HG03097 (cell line): ENCODE measurements at regions not wholly inside any gene's neighbourhood (a gene's known extent, or its start where the extent isn't known, plus 50 kb on each side); places are given as distances from the start of the nearest gene placed in this dataset.

Experiments
- ATAC-seq: cut with Tn5 transposase; IDR thresholded peaks from one replicate; pipeline ENCODE4 v1.9.1; 2021; ENCODE audit not compliant: unreplicated experiment, low FRiP score

DNA sequence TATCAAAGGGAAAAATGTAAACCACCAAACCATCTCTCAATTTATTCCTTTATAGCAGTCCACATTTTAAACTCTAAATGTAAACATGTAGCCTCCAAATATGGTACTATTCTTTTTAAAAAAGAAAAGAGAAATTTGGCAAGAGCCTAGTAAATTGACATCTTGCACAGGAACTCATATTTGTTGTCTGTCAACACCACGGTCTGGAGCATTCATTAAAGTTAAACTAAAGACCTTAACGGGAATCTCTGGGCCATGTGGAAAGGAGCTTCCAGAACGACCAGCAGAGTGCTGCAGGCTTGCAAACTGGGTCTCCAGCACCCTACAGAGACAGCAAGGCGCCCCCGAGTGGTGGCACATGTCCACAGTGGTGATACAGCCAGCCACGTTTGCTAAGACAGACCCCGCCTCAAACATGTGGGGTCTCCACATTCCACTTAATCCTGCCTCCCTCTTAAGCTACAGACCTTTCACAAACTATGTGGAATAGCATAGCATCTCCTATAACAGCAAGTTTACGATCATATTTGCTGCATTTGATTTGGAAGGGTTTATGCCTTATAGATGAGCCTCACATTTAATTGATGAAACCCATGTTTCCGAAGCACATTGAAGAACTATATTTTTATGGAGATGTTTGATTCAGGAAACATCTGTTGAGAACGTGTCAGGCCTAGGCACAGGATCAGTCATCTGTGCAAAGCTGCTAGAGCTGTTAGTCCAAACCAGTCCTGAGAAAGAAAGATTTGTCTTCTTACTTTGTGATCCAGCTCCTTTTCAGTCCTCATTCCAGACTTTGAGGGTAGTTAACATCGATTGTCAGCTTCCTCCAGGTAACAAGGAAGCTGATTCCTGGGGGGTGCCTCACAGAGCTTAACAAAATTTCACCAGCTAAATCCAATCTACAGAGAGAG is 96.4 kb upstream of the BACE2 start:
- ATAC-seq = no peak

DNA sequence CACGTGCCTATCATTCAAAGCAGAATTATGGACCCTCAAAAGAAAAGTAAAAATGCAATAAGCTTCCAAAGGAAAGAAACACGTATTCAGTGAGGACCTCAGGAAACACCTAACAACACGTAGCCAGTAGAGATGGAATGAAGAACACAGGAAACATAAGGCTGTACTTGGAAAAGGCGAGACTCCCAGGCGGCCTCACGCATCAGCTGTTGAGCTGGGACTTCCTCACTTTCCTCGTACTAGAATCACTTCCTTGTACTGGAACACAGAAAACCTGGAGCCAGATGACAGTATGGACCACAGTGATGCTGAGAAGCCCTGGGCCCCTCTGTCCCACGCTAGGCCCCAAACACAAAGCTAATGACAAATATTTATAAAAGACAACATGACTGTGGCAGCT is 94.4 kb upstream of the BACE2 start:
- no peak for ATAC-seq

DNA sequence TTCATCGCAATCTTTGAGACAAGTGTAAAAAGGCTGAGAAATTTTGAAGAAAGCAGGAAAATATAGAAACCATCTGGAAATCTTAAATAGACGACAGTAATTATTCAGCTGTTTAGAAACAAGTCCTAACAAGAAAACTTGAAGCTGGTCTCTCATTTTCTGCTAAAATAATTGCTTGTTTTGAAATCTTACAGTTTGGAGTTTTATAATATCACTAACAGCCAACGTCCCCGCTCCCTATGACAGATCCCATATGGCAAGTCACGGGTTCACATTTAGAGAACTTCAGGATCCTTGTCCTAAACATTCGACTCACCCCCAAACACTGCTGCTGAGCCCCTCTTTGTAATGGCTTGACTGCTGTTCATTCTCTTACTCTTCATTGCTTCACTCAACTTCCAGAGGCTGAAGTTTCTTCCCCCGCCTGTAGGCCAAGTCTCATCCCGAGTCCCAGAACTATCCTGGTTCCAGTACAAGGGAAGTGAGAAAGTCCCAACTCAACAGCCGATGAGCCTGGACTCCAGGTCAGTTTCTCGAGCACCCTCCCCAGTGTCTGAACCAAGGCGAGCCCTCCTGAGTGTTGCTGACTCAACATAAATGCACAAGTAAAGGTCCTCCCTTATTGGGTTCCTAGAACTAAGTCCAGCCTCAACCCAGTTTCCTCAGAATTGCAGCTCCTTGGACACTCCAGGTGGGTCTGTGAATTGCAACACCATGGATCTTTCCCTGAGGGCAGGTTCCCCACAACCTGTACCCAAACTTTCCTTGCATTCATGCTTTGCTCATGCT is 93.4 kb upstream of the BACE2 start:
- ATAC-seq = no peak

DNA sequence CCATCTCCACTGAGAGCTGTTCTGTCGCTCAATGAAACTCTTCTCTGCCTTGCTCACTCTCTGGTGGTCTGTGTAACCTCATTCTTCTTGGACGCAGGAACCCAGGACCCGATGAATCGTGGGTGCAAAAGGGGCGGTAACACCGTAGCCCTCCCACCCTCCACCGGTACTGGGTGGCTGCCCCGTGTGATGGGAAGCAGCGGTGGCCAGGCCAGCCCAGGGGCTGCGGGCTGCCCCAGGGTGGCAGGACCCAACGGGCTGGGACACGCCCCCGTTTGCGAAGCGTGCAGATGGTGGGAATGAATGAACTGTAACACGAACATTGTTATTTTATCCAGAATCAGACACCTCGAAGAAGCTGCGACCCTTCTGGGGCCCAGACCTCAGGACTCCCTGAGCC is 92.3 kb upstream of the BACE2 start:
- no peak for ATAC-seq

DNA sequence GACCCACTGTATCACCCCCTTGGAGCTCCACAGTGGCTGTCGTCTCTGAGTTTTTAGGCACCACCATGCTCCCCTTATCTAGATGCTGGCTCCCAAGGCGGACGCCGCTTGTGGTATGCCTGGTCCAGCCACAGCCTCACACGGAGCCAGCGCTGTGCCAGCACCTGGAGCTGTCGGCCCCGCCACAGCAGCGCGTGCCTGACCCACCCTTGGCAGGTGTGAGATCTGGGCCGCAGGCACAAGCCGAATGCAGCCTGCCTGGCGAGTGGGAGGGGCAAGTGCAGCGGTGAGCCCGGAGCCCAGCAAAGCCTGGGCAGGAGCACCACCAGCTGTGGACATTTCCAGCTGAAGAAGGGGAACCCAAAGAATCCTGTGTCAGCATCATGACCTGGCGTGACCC is 91.9 kb upstream of the BACE2 start:
- no peak for ATAC-seq

DNA sequence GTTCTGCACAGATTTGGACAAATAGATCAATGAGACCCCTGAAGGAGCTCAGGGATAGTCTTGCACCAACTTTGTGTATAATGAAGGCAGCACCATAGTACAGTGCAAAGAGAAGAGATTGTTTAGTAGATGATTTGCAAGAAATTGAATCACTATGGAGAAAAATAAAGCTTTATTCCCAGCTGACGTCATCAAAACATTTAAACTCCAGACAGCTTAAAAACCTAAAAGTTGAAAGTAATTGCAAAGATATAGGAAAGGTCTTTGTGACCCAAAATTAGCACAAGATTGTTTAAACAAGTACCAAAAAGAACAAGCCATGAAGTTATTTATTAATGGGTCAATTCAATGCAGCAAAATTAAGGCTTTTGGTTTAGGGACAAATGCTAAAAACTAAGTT is 88.8 kb upstream of the BACE2 start:
- no peak for ATAC-seq

DNA sequence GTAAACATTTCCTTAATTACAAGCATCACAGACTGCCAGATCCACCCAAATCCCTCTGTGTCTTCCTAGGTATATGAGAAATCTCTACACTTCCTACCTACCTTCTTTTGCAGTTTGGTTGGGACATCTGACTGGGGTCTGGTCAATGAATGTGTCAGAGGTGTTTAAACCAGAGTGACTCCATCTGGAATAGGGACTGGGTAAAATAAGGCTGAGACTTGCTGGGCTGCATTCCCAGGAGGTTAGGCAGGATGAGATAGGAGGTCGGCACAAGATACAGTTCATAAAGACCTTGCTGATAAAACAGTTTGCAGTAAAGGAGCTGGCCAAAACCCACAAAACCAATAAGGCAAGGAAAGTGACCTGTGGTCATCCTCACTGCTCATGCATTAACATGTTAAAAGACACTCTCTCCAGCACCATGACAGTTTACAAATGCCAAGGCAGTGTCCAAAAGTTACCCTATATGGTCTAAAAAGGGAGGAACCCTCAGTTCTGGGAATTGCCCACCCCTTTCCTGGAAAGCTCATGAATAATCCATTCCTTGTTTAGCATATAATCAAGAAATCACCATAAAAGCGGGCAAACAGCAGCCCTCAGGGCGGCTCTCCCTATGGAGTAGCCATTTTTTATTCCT is 87.4 kb upstream of the BACE2 start:
- ATAC-seq = no peak

DNA sequence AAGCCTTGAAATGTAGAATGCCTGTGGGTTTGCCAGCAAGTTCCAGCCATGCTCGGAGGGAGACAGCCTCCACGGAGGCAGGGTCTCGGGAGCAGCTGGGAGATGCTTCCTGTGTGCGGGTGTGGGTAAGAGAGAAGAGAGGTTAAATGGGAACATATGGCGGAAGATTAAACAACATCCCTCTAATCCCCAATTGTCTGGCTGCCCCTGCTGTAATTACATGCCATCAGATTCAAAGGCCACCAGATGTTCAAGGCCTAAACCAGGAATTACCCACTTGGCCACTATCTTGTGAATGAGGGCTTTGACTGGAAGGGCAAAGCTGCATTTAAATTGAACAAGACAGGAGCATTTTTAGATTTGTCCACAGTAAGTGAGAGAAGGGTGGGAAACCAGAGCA is 81.4 kb upstream of the BACE2 start:
- ATAC-seq = no peak

DNA sequence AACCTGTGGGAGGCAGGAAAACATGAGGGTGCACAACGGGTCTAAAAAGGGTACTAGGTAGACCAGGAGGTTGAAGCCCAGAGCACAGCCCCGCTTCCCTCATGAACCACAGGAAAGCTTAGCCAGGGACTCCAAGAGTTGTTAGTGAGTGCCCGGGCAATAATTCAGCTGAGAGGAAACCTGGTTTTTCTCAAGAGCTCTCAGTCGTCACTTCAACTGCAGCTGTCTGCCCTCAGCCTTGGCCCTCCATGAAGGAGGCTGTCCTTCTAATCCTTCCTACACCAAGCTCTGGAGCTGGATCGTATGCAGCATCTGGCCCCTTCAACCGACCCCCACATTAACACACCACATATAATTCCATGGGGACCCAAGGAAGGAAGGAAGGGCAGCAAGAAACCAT is 77.0 kb upstream of the BACE2 start:
- ATAC-seq = no peak

DNA sequence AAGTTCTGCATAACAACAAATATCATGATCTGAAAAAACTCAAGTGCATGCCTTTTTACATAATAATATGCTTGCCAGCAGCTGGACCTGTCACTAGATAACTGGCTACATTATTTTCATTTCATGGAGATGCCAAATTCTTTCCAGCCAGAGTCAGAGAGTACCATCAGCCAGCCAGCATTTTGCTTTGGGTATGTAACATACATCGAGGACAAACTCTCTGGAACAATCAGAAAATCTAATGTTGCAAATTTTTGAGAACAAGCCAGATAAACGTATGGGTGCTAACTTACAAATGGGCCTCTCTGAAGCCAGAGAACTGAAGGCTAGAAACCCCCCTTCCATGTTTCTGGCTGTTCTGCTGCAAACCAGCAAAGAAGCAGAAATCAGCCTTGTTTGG is 76.3 kb upstream of the BACE2 start:
- no peak for ATAC-seq

DNA sequence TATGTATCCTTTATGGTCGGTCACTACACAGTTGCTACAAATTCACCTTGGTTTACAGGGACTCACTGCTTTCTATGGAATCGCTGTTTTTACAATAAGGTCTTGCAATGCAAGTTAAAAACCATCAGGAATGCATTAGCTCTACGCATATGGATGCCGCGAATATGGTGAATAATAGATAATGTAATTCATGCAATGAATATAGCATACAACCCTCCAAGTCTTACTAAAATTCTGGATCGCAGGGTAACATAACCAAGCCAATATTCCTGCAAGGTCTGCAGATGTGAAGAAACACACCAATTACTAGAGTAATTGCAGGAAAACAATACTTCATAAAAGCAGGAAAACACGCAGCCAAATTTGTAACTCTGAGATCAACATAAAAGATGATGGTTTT is 75.6 kb upstream of the BACE2 start:
- ATAC-seq = no peak

DNA sequence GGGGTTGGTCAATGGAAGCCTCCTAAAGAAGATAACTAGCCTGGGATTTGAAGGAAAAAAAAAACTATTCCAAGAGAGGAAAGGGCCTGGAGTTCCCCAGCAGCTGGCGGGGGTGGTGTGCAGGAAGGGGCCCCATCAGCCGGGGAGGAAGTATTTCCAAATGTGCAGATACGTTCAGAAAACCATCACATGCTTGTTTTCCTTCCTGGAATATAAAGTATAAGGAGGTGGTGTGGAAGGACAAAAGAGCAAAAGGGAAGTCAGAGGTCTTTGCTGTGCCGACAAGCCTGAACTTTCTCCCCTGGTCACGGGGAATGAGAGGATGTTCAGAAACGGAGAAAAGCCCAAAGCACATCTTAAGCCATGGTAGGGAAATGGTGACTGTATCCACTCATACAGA is 72.0 kb upstream of the BACE2 start:
- ATAC-seq = no peak

DNA sequence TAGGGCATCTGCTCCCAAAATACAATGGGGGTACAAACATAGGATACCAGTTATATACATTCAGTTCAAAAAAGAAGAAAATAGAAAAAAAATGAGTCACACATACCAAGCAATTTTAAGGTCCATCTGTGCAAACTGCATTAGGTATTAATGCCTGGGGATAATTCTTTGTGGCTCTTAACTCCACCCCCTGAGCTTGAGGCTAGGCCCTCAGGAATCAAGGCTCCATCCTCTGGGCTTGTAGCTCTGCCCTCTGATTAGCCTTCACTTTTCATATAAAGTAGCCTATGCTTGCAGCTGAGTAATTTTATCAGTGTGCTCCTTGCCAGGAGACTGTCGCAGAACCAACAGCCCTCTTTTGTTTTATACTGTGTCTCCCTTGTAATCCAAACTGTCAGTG is 69.9 kb upstream of the BACE2 start:
- no peak for ATAC-seq

DNA sequence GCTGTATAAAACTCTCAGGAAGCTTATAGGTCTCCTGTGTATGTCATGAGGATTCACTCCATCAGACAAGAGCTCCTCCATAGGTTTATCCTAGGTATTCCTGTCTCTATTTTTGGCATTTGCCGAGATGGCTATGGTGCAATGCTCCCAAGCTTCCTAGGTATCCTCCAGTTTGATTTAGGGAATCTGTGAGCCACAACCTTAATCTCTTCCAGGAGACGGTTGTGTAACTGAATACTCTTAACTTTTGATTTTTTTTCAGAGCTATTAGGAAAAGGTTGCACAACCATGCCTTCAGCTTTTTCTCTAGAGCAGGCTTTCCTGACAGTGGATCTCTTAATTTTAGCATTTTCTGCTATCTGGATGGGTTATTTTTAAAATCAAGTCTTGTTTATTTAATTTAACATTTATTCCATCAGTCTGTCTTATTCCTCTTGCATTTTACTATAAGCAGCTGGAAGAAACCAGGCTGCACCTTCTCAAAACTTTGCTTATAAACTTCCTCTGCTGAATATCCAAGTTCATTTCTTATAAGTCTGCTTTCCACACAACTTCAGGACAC is 69.4 kb upstream of the BACE2 start:
- ATAC-seq = no peak

DNA sequence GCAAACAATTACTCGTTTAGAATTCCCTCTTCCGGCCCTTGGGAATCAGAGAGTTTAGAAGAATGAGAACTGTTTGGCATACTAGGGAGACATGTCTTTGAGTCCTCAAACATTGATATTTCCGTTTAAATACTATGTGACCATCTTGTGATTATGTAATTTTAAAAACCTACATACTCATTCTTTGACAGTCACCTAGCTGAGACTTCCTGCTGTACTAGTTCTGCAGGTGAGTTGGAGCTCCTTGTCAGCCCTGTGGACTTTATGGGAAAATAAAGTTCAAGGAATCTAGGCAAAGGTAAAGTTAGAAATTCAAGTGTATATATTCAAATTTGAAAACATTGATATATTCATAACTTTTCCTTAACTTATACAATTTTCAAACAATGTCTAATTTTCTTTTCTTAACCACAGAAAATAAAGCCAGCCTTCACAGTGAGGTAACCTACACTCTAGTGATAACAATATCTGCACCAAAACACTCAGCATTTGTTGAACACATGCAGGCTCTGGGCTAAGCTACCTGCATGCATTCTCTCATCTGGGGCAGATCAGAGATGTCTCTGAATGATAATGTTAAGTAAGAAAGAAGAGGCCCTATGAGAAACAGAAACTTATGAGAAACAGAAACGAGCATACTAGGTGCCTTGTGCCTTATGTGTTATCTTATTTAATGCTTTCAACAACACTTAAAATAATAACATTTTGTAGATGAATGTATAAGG is 67.0 kb upstream of the BACE2 start:
- no peak for ATAC-seq

DNA sequence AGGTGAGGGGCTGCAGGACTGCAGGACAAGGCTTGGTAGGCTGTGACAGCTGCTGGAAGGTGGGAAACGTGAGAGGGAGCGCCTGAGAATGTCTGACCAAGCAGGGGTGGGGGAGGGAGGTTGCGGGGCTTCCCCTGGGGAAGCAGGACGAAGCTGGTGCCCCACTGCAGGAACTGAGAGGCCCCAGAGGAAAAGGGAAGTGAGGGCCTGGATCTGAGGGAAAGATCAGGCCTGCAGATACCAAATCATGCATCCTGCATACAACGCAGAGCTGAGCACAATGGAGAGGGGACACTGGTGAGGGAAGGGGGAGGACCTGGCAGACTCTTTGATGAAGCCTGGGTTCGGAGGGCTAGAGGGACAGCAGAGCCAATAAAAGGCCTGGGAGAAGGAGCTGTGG is 65.7 kb upstream of the BACE2 start:
- no peak for ATAC-seq

DNA sequence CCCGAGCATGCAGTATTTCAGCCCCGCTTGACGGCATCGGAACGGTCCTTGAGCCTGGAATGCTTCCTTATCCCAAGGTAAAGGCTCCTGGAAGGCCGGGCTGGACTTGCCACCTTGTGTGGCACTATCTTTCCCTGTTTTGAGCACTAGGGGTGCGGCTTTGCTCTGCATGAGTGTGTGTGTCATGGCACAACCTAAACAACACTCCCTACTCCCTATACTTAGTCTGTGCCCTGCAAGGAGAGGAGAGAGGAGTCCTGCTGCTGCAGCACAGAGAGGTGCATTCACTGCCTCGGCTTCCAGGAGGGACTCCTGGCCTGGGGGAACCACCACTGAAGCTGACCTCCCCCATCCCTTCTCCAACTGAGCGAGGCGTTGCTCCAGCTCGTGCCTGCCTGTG is 60.4 kb upstream of the BACE2 start:
- ATAC-seq = no peak

DNA sequence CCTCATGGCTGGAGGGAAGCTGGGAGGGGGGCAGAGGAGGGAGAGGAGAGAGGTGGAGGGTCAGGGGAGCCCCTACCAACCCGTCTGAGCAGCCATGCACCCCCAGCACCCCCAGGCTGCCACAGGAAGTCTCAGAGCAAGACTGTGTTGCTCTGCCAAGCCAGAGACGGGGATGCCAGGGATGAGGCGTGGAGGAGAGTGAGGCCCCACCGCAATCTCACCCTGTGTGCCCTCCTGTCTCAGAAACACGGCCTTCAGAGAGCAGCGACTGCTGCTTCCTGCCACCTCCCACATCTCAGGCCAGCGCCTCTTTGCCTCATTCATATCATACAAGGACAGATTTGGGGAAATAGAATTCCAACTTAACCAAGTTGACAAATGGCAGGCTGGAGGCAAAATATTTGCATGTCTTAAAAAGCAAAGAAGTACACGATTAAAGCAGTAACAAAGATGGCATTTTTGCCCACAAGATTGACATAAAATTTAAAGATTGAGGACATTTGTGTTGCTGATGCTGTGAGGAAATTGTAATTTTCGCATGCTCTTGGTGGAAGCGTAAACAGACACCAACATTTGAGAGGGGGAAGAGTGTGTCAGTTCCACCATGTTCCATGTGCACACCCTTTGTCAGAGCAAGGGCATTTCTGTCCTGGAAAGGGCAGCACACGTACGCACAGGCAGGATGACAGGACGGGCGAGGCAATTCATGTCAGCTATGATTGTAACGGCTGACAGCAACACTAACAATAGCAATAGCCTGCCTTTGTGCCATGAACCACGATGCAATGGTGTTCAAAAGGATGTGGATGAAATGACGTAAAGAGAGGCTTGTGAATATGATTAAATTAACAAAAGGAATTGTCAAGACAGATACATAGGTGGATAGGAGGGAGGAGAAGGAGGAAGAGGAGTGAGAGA is 59.0 kb upstream of the BACE2 start:
- no peak for ATAC-seq

DNA sequence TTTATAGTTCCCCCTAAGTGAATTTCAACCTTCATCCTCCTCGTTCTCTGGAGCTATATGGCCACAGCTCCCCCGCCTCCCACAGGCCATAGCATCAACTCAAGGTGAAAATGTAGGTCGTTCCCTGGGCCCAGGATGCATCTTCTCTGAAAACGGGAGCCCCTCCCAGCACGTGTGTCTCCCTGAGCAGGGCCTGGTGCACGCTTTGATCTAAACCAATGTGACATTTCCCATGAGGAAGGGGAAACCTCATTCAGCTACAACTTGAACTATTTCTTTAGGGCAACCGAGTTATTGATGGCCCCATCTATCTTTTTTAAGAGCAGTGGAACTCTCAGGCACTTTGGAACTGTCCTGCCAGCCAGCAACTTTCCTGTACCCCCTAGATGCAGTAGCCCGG is 57.8 kb upstream of the BACE2 start:
- ATAC-seq = no peak

DNA sequence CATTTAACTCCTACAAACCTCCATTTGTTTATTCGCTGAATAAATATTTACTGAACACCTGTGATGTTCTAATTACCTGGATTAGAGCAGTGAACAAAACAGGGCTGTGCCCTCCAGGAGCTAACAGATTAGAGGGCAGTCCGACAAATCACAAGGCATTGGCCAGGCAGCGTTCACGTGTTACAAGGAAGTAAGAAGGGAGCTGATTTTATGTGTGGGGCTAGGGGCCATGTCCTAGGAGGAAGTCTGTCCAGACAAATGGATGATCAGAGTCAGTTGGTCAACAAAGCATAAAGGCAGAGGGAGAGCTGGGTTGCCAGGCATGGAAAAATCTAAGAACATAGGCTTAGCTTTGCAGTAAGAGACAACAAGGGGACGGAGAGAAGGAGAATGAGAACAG is 57.3 kb upstream of the BACE2 start:
- ATAC-seq = no peak
